ENCODE measurements at regions not wholly inside any gene's neighbourhood (a gene's known extent, or its start where the extent isn't known, plus 50 kb on each side); places are given as distances from the start of the nearest gene placed in this dataset.

- no peak for DNase-seq (ENCODE audit: low read depth)
Measured at GRCh38 chr1:234988536-234988935, 140.1 kb downstream of the TOMM20 start.

- no peak for DNase-seq (ENCODE audit: low read depth)
Measured at GRCh38 chr1:234988155-234988517, 140.5 kb downstream of the TOMM20 start.

- DNase-seq (ENCODE audit: low read depth): no peak
Measured at GRCh38 chr1:234987415-234988154, 141.1 kb downstream of the TOMM20 start.

DNA sequence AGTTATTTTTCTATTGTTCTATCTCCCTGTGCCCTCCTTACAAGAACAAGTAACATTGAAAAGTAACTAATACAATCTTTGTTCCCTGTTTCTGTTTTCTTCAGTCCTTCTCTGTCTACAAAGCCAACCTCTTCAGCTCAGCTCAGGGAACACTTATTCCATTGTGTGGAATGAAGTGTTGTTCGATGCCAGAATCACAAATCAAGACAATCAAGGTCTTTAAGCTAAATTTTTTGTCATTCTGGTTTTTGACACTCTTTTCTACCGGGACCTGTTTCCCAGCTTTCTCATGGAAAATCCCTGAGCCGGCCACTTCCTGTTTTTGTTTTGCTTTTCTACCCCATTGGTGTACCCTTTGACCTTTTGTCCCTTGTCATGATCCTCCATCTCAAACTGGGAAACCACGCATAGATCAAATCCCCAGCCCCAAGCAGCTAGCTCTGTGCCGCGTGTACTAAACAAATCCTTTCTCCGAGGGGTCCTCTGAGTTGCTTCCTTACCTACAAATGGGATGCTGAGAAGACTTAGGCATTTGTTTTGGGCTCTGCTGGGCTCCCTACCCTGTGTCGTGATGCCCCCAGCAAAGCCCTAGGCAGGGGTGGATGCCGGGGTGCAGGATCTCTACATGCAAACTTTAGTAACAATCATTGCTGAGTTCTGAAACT, 141.8 kb downstream of the TOMM20 start:
- no peak for DNase-seq (ENCODE audit: low read depth)

- DNase-seq (ENCODE audit: low read depth): no peak
Measured at GRCh38 chr1:234985516-234986294, 142.9 kb downstream of the TOMM20 start.

- no peak for DNase-seq (ENCODE audit: low read depth)
Measured at GRCh38 chr1:234985007-234985370, 143.6 kb downstream of the TOMM20 start.

DNA sequence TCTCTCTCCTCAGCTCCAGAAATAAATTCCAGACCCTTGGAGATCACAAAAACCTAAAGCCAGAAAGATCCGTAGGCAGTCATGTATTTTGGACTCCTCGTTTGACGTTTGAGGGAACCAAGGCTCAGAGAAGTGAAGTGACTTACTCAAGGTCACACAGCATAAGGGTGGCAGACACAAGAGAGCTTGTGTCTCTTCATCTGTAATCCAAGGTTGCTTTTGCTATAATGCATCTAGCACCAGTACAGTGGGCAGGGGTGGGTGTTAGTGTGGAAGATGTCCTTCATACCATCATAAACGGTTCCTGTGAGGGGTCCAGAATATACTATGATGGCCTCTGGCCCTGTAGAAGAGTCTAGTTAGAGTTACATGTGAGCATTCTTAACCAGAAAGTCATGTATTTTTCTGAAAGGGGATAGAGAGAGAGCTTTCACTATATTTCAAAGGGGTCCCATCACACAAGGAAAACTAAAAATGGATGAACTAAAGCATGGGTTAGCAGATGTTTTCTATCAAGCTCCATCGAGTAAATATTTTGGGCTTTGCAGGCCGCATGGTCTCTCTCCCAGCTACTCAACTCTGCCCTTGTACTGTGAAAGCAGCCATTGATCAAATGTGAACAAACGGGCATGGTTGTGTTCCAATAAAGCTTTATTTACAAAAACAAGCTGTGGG, 144.9 kb downstream of the TOMM20 start:
- no peak for DNase-seq (ENCODE audit: low read depth)

DNA sequence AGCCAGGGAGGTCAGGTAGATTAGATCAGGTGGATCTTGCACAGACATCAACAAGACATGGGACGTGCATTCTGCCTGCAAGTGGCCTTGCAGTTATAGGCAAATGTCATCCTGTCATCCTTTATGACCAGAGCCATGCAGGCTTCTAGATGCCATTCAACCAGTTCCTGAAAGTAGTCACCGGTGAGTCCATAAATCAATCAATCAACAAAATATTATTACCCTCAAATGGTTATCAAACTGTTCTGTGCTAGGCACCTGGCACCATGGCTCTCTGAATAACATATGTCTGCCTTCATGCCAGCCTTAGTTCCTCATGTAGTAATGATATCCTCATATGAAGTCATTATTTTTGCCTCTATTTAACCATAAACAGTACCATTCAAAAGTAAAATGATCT, 146.9 kb downstream of the TOMM20 start:
- DNase-seq (ENCODE audit: low read depth): no peak

DNA sequence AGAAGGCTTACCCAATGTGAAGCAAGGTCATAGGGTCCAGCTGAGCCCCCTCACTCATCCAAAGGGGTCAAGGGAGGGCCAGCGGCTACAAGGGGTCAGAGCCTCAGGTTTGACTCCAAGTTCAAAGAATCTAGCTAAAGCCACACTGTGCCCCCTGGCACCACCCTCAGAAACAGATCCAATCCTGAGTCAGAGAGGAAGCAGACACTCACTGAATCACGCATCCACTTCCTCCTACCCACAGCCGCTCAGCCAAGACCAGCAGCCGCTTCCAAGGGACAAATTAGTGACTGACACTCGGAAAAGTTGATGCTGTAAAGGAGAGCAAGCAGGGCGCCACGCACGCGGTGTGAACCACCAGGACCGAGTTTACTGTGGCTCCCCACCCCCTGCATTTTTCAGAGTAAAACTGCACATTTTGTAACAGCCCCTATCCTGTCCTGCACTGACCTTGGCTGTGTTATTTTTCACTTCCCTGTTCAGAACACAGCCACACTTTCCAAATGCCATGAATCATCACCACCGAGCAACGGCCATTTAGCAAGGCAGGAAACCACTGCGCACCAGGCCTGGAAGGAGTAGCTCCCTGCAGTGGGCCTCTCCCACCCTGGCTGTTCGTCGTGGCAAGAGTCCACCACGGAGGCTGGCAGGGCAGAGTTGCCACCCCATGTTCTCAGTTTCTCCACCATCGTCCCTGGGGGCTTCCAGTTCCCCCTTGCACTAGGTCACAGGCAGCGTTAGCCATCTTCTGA, 147.8 kb downstream of the TOMM20 start:
- DNase-seq (ENCODE audit: low read depth): peak; percentile 78

GRCh38 chr1:234980291-234980644, 148.4 kb downstream of the TOMM20 start:
- DNase-seq (ENCODE audit: low read depth): no peak

GRCh38 chr1:234979296-234980279, 149.0 kb downstream of the TOMM20 start:
- no peak for DNase-seq (ENCODE audit: low read depth)

GRCh38 chr1:234978397-234979295, 150.0 kb downstream of the TOMM20 start:
- DNase-seq (ENCODE audit: low read depth): peak; percentile 38

DNA sequence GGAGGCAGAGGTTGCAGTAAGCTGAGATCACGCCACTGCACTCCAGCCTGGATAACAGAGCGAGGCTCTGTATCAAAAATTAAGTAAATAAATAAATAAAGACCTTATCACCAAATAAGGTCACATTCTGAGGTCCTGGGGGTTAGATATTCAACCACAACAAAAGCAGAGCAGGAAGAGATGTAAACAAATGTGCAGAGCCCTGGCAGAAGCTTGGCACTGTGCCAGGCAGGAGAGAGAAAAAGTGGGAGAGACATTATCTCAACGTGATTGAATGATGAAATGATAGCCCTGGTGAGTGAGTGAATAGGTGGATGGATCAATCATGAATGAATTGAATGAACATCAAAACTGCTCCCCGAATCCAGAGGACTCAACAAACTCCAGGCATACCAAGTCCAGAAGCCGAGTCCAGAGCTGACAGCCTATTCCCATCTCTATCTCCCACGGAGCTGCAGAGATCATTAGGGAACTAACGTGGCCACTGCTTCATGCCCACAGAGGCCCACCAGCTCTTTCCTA, 150.7 kb downstream of the TOMM20 start:
- no peak for DNase-seq (ENCODE audit: low read depth)

DNA sequence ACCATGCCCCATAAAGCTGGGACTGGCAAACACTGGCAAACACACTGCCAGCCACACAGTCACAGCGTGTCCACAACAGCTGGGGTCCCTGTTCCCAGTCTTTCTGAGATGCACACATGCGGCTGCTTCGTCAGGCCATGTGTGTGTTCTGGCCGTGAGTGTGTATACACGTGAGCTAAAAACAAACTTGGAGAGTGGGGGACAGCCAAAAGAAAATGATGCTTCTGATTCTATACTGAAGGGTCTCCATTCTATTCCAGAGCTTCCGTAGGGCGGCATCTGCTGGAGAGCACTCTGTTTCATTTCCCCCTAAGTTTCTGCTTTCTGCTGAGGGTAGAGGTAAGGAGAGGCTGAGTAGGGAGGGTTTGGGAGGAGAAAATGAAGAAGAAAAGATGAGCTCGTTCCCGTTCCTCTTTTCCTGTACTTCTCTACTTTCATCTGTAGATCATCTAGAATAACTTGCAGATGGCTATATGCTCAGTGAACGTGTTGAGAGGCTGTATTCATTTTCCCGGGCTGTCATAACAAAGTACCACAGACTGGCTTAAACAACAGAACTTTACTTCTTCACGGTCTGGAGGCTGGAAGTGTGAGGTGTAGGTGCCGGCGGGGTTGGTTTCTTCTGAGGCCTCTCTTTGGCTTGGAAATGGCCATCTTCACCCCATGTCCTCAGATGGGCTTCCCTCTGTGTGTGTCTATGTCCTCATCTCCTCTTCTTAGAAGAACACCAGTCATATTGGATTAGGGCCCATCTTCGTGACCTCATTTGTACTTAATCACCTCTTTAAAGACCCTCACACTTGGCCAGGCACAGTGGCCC, 151.6 kb downstream of the TOMM20 start:
- no peak for DNase-seq (ENCODE audit: low read depth)

- no peak for DNase-seq (ENCODE audit: low read depth)
Measured at GRCh38 chr1:234975941-234976860, 152.4 kb downstream of the TOMM20 start.

- no peak for DNase-seq (ENCODE audit: low read depth)
Measured at GRCh38 chr1:234975122-234975940, 153.3 kb downstream of the TOMM20 start.

Data from stimulated activated CD4-positive, alpha-beta T cell treated with anti-CD3 and anti-CD28 coated beads, Interleukin-2, amount 100 ng/mL, for 4 hours (primary cell).